GM12873 (cell line): ENCODE measurements at regions not wholly inside any gene's neighbourhood (a gene's known extent, or its start where the extent isn't known, plus 50 kb on each side); places are given as distances from the start of the nearest gene placed in this dataset.

ENCODE experiments used
- CTCF ChIP-seq: IDR thresholded peaks from 2 replicates; pipeline ENCODE4 v1.5.1; 2012; ENCODE audit warnings: low read depth, mild to moderate bottlenecking, moderate library complexity, low read length, control low read depth; ENCODE audit not compliant: insufficient read depth; ENCODE audit errors: missing control alignments

DNA sequence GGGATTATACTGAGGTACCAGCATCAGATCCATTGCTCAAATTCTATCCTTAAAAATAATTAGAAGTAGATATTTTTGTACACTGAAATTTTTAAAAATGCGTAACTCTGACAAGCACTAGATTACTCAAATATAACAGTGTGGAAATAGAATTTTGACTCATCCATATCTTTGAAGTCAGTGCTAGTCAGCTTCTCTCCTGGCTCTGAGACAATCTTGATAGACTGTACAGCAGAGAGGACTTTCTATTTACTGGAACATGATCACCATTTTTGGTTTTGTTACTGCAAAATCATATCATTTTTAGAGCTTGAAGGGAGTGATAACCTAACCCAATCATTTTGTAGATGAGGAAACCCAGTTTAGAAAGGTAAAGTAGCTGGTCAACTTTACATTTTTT, 195.0 kb downstream of the MTERF1 start:
- no peak for TF ChIP-seq CTCF

GRCh38 chr7:91690541-91691070, 189.9 kb downstream of the MTERF1 start:
- no peak for TF ChIP-seq CTCF

DNA sequence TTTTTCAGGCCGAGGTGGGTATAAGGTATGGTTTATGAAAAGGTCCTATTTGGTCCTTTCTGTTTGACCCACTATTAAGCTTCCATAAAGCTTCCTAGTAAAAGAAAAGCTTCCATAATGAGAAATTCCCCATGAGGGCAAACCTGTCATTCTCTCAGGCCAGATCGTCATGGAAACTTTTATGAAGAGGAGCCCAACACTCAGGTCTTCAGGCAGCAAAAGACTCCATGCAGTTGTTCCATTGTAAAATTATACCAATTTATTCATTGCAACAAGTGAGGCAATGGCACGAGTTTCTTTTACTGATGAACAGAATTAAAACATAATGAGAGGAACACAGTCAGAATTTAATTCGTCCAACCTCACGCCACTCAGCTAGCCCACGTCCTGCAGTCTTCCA, 188.6 kb downstream of the MTERF1 start:
- no peak for TF ChIP-seq CTCF

- no peak for TF ChIP-seq CTCF
Measured at GRCh38 chr7:91692800-91693199, 187.7 kb downstream of the MTERF1 start.

- no peak for TF ChIP-seq CTCF
Measured at GRCh38 chr7:91694351-91694841, 186.1 kb downstream of the MTERF1 start.

GRCh38 chr7:91710881-91711280, 169.6 kb downstream of the MTERF1 start:
- no peak for TF ChIP-seq CTCF

GRCh38 chr7:91713669-91714068, 166.8 kb downstream of the MTERF1 start:
- TF ChIP-seq CTCF: no peak
